ENCODE measurements at regions not wholly inside any gene's neighbourhood (a gene's known extent, or its start where the extent isn't known, plus 50 kb on each side); places are given as distances from the start of the nearest gene placed in this dataset.

GRCh38 chr13:81795710-81796109 lies 1454.8 kb upstream of the SPRY2 start:
- Histone ChIP-seq H3K56ac (ENCODE audit: extremely low read depth, insufficient read depth, low read length) (no peak overlapping the region), H3K4me3 (ENCODE audit: insufficient read depth, low read depth, low read length) (no peak overlapping the region), H2BK5ac (ENCODE audit: low read depth, low read length, poor library complexity, severe bottlenecking) (no peak overlapping the region), H3K9me1 (ENCODE audit: insufficient read depth, low read length) (no peaks in the 10 kb centered on the region), H4K91ac (ENCODE audit: insufficient read depth, low read depth, low read length) (no peak overlapping the region), H2AK5ac (ENCODE audit: low read depth, low read length) (no peak overlapping the region), H3K36me3 (ENCODE audit: control insufficient read depth, insufficient read depth, low read length) (no peaks in the 10 kb centered on the region), H3K4me1 (ENCODE audit: control insufficient read depth, insufficient read depth, low read length) (no peaks in the 10 kb centered on the region), H4K5ac (ENCODE audit: low read depth, low read length) (no peak overlapping the region), H2BK15ac (ENCODE audit: low read depth, low read length) (no peak overlapping the region), H2AFZ (replicated peaks; ENCODE audit: low read length, poor library complexity) (no peak overlapping the region), H4K20me1 (ENCODE audit: insufficient read depth, low read length) (no peaks in the 10 kb centered on the region), H3K4ac (ENCODE audit: low read depth, low read length) (no peak overlapping the region), H3K9me3 (ENCODE audit: control insufficient read depth, insufficient read depth, low read length) (peaks cover under 1% of the 10 kb centered on the region; the same call in 1 of the 2 replicates), H3K4me2 (ENCODE audit: low read depth, low read length) (no peak overlapping the region), H3K27me3 (ENCODE audit: control insufficient read depth, insufficient read depth, low read length) (no peaks in the 10 kb centered on the region), H3K14ac (replicated peaks; ENCODE audit: low read depth, low read length) (no peak overlapping the region), H3K27ac (ENCODE audit: insufficient read depth, low read length) (no peak overlapping the region), H3K23ac (ENCODE audit: low read depth, low read length) (no peak overlapping the region), H4K8ac (ENCODE audit: low read depth in 2 of 2, low read length in 2 of 2) (no peak overlapping the region), H3K18ac (ENCODE audit: low read depth, low read length) (no peak overlapping the region), H2BK20ac (ENCODE audit: low read depth, low read length) (no peak overlapping the region), H2BK120ac (ENCODE audit: low read depth, low read length) (no peak overlapping the region), H3K9ac (ENCODE audit: low read depth, low read length) (no peak overlapping the region), H3K79me1 (ENCODE audit: low read depth in 1 of 2, low read length in 2 of 2) (no peaks in the 10 kb centered on the region), H2AK9ac (replicated peaks; ENCODE audit: low read depth, low read length, poor library complexity) (no peak overlapping the region)
- intact Hi-C loops (cut with micrococcal nuclease) (no loop called here), dilution Hi-C loops (cut with HindIII; ENCODE audit: low sequenced_read_pairs, unreplicated experiment) (no loop called here), in situ Hi-C loops (cut with MboI; ENCODE audit: low sequenced_read_pairs) (no loop called here)
- CTCF ChIA-PET, result no interaction called here
- no peak for ATAC-seq (ENCODE audit: low read depth)
- POLR2A ChIA-PET (ENCODE audit: unreplicated experiment), result no interaction called here
- TF ChIP-seq MAFK (IDR thresholded peaks at IDR 0.05; ENCODE audit: low read depth, low read length) (no peak), RCOR1 (IDR thresholded peaks at IDR 0.05; ENCODE audit: insufficient replicate concordance, low read length) (no peak), CTCF (conservative IDR thresholded peaks at IDR 0.05; ENCODE audit: low read depth, low read length) (no peak), FOS (IDR thresholded peaks at IDR 0.05; ENCODE audit: low read depth, low read length) (no peak), CEBPB (IDR thresholded peaks at IDR 0.05; ENCODE audit: low read depth, low read length) (no peak), POLR2A (IDR thresholded peaks at IDR 0.05; ENCODE audit: low read depth, low read length) (no peak), BHLHE40 (IDR thresholded peaks at IDR 0.05; ENCODE audit: low read depth, low read length) (no peak), CHD1 (IDR thresholded peaks at IDR 0.05; ENCODE audit: low read depth, low read length) (no peak), NFE2L2 (IDR thresholded peaks at IDR 0.05; ENCODE audit: low read depth, low read length) (no peak), USF2 (IDR thresholded peaks at IDR 0.05; ENCODE audit: low read depth, low read length) (no peak), SMC3 (IDR thresholded peaks at IDR 0.05; ENCODE audit: low read depth, low read length) (no peak), MXI1 (IDR thresholded peaks at IDR 0.05; ENCODE audit: borderline replicate concordance, low read depth, low read length) (no peak)
- BruUV-seq (replicated peaks), result no TSS peak
- DNase-seq, result no peak
- WGBS, 2 experiments (ENCODE audit: extremely low coverage in 2 of 2, insufficient read length in 1 of 2), result no CpG with 5 or more reads among the region's 1 CpG

All from IMR-90 (cell line).